ENCODE measurements at regions not wholly inside any gene's neighbourhood (a gene's known extent, or its start where the extent isn't known, plus 50 kb on each side); places are given as distances from the start of the nearest gene placed in this dataset.
"Not testable (repeated sequence)": the region's sequence is repeated elsewhere in the genome, so short reads cannot be mapped to it uniquely, and the experiment has no call there.

GRCh38 chr7:54315955-54316354 lies 226.2 kb upstream of the VSTM2A start:
- H3K9me3 ChIP-seq (ENCODE audit: control insufficient read depth, insufficient read depth, low read length); H3K4me1 ChIP-seq (ENCODE audit: control insufficient read depth, insufficient read depth, low read length); H3K27me3 ChIP-seq (ENCODE audit: control insufficient read depth, insufficient read depth, low read length); H3K36me3 ChIP-seq (ENCODE audit: control insufficient read depth, insufficient read depth, low read length); DNase-seq (ENCODE audit: low read depth in 4 of 6, low spot score in 6 of 6); H3K4me3 ChIP-seq (ENCODE audit: low read depth, low read length); H3K27ac ChIP-seq (ENCODE audit: low read depth, low read length): not testable (repeated sequence)

GRCh38 chr7:54326592-54327167 lies 215.5 kb upstream of the VSTM2A start:
- Histone ChIP-seq H3K27me3 (ENCODE audit: control insufficient read depth, insufficient read depth, low read length) (no peaks in the 10 kb centered on the region), H3K36me3 (ENCODE audit: control insufficient read depth, insufficient read depth, low read length) (no peaks in the 10 kb centered on the region), H3K9me3 (ENCODE audit: control insufficient read depth, insufficient read depth, low read length) (no peaks in the 10 kb centered on the region), H3K27ac (ENCODE audit: low read depth, low read length) (no peak overlapping the region), H3K4me3 (ENCODE audit: low read depth, low read length) (no peak overlapping the region), H3K4me1 (ENCODE audit: control insufficient read depth, insufficient read depth, low read length) (peaks cover 3% of the 10 kb centered on the region)
- 100% methylated on average over 1 of the region's 3 CpGs for whole genome bisulfite sequencing (ENCODE audit: insufficient coverage)
- peak in 1 of 6 donors; percentile 13 for DNase-seq (ENCODE audit: low read depth in 4 of 6, low spot score in 6 of 6)

- 23% methylated on average over 2 of the region's 4 CpGs for WGBS (ENCODE audit: insufficient coverage)
- H3K27ac ChIP-seq (ENCODE audit: low read depth, low read length): no peak overlapping the region
Observed at GRCh38 chr7:54330216-54330800, 211.9 kb upstream of the VSTM2A start.

GRCh38 chr7:54331311-54331710 lies 210.9 kb upstream of the VSTM2A start:
- Histone ChIP-seq H3K9me3 (ENCODE audit: control insufficient read depth, insufficient read depth, low read length) (no peaks in the 10 kb centered on the region), H3K27me3 (ENCODE audit: control insufficient read depth, insufficient read depth, low read length) (no peaks in the 10 kb centered on the region), H3K4me3 (ENCODE audit: low read depth, low read length) (no peak overlapping the region), H3K27ac (ENCODE audit: low read depth, low read length) (no peak overlapping the region), H3K4me1 (ENCODE audit: control insufficient read depth, insufficient read depth, low read length) (peaks cover 3% of the 10 kb centered on the region), H3K36me3 (ENCODE audit: control insufficient read depth, insufficient read depth, low read length) (no peaks in the 10 kb centered on the region)
- DNase-seq (ENCODE audit: low read depth in 4 of 6, low spot score in 6 of 6): peak in 2 of 6 donors; percentile 8 to 50
- no CpG with 5 or more reads among the region's 1 CpG for WGBS (ENCODE audit: insufficient coverage)

More at GRCh38 chr7:54330216-54330800, 211.9 kb upstream of the VSTM2A start:
- Histone ChIP-seq H3K4me1 (ENCODE audit: control insufficient read depth, insufficient read depth, low read length) (peaks cover 3% of the 10 kb centered on the region), H3K27me3 (ENCODE audit: control insufficient read depth, insufficient read depth, low read length) (no peaks in the 10 kb centered on the region), H3K9me3 (ENCODE audit: control insufficient read depth, insufficient read depth, low read length) (no peaks in the 10 kb centered on the region), H3K36me3 (ENCODE audit: control insufficient read depth, insufficient read depth, low read length) (no peaks in the 10 kb centered on the region), H3K4me3 (ENCODE audit: low read depth, low read length) (no peak overlapping the region)
- DNase-seq (ENCODE audit: low read depth in 4 of 6, low spot score in 6 of 6): peak in 2 of 6 donors; percentile 18 to 43

GRCh38 chr7:54332301-54332700 lies 209.9 kb upstream of the VSTM2A start:
- H3K9me3 ChIP-seq (ENCODE audit: control insufficient read depth, insufficient read depth, low read length): no peaks in the 10 kb centered on the region
- no peaks in the 10 kb centered on the region for H3K36me3 ChIP-seq (ENCODE audit: control insufficient read depth, insufficient read depth, low read length)
- H3K27me3 ChIP-seq (ENCODE audit: control insufficient read depth, insufficient read depth, low read length): no peaks in the 10 kb centered on the region
- DNase-seq (ENCODE audit: low read depth in 4 of 6, low spot score in 6 of 6): peak in 1 of 6 donors; percentile 63
- H3K27ac ChIP-seq (ENCODE audit: low read depth, low read length): no peak overlapping the region
- no peak overlapping the region for H3K4me3 ChIP-seq (ENCODE audit: low read depth, low read length)
- H3K4me1 ChIP-seq (ENCODE audit: control insufficient read depth, insufficient read depth, low read length): peaks cover 3% of the 10 kb centered on the region
- 100% methylated on average over 1 of the region's 2 CpGs for WGBS (ENCODE audit: insufficient coverage)

GRCh38 chr7:54333952-54334351 lies 208.2 kb upstream of the VSTM2A start:
- Histone ChIP-seq H3K27ac (ENCODE audit: low read depth, low read length) (no peak overlapping the region), H3K36me3 (ENCODE audit: control insufficient read depth, insufficient read depth, low read length) (no peaks in the 10 kb centered on the region), H3K4me1 (ENCODE audit: control insufficient read depth, insufficient read depth, low read length) (peaks cover 3% of the 10 kb centered on the region), H3K27me3 (ENCODE audit: control insufficient read depth, insufficient read depth, low read length) (no peaks in the 10 kb centered on the region), H3K4me3 (ENCODE audit: low read depth, low read length) (no peak overlapping the region), H3K9me3 (ENCODE audit: control insufficient read depth, insufficient read depth, low read length) (no peaks in the 10 kb centered on the region)
- no peak for DNase-seq (ENCODE audit: low read depth in 4 of 6, low spot score in 6 of 6)
- WGBS (ENCODE audit: insufficient coverage): 89% methylated on average over 1 of the region's 1 CpG

- WGBS (ENCODE audit: insufficient coverage): no CpG with 5 or more reads among the region's 2 CpGs
- DNase-seq (ENCODE audit: low read depth in 4 of 6, low spot score in 6 of 6): no peak
Observed at GRCh38 chr7:54336800-54337199, 205.4 kb upstream of the VSTM2A start.

GRCh38 chr7:54337466-54337865 lies 204.7 kb upstream of the VSTM2A start:
- Histone ChIP-seq H3K4me1 (ENCODE audit: control insufficient read depth, insufficient read depth, low read length) (no peaks in the 10 kb centered on the region), H3K36me3 (ENCODE audit: control insufficient read depth, insufficient read depth, low read length) (no peaks in the 10 kb centered on the region), H3K9me3 (ENCODE audit: control insufficient read depth, insufficient read depth, low read length) (no peaks in the 10 kb centered on the region), H3K27ac (ENCODE audit: low read depth, low read length) (no peak overlapping the region), H3K27me3 (ENCODE audit: control insufficient read depth, insufficient read depth, low read length) (no peaks in the 10 kb centered on the region), H3K4me3 (ENCODE audit: low read depth, low read length) (no peak overlapping the region)
- 100% methylated on average over 1 of the region's 2 CpGs for WGBS (ENCODE audit: insufficient coverage)
- DNase-seq (ENCODE audit: low read depth in 4 of 6, low spot score in 6 of 6): no peak

More at GRCh38 chr7:54336800-54337199, 205.4 kb upstream of the VSTM2A start:
- Histone ChIP-seq H3K4me1 (ENCODE audit: control insufficient read depth, insufficient read depth, low read length) (no peaks in the 10 kb centered on the region), H3K36me3 (ENCODE audit: control insufficient read depth, insufficient read depth, low read length) (no peaks in the 10 kb centered on the region), H3K27me3 (ENCODE audit: control insufficient read depth, insufficient read depth, low read length) (no peaks in the 10 kb centered on the region), H3K27ac (ENCODE audit: low read depth, low read length) (no peak overlapping the region), H3K9me3 (ENCODE audit: control insufficient read depth, insufficient read depth, low read length) (no peaks in the 10 kb centered on the region), H3K4me3 (ENCODE audit: low read depth, low read length) (no peak overlapping the region)

- H3K4me3 ChIP-seq (ENCODE audit: low read depth, low read length): no peak overlapping the region
- H3K27ac ChIP-seq (ENCODE audit: low read depth, low read length): no peak overlapping the region
- no peaks in the 10 kb centered on the region for H3K4me1 ChIP-seq (ENCODE audit: control insufficient read depth, insufficient read depth, low read length)
- peak in 1 of 6 donors; percentile 48 for DNase-seq (ENCODE audit: low read depth in 4 of 6, low spot score in 6 of 6)
- H3K9me3 ChIP-seq (ENCODE audit: control insufficient read depth, insufficient read depth, low read length): no peaks in the 10 kb centered on the region
- no peaks in the 10 kb centered on the region for H3K36me3 ChIP-seq (ENCODE audit: control insufficient read depth, insufficient read depth, low read length)
- no peaks in the 10 kb centered on the region for H3K27me3 ChIP-seq (ENCODE audit: control insufficient read depth, insufficient read depth, low read length)
- no CpG with 5 or more reads among the region's 3 CpGs for WGBS (ENCODE audit: insufficient coverage)
Observed at GRCh38 chr7:54338319-54338718, 203.9 kb upstream of the VSTM2A start.

GRCh38 chr7:54339073-54339472 lies 203.1 kb upstream of the VSTM2A start:
- peak in 1 of 6 donors; percentile 7 for DNase-seq (ENCODE audit: low read depth in 4 of 6, low spot score in 6 of 6)
- Histone ChIP-seq H3K9me3 (ENCODE audit: control insufficient read depth, insufficient read depth, low read length) (no peaks in the 10 kb centered on the region), H3K27ac (ENCODE audit: low read depth, low read length) (no peak overlapping the region), H3K27me3 (ENCODE audit: control insufficient read depth, insufficient read depth, low read length) (no peaks in the 10 kb centered on the region), H3K36me3 (ENCODE audit: control insufficient read depth, insufficient read depth, low read length) (no peaks in the 10 kb centered on the region), H3K4me3 (ENCODE audit: low read depth, low read length) (no peak overlapping the region), H3K4me1 (ENCODE audit: control insufficient read depth, insufficient read depth, low read length) (no peaks in the 10 kb centered on the region)
- WGBS (ENCODE audit: insufficient coverage): 96% methylated on average over 3 of the region's 4 CpGs
